SK-N-SH treated with all-trans-retinoic acid at 6 μM for 48 hours (cell line): ENCODE measurements at regions not wholly inside any gene's neighbourhood (a gene's known extent, or its start where the extent isn't known, plus 50 kb on each side); places are given as distances from the start of the nearest gene placed in this dataset.

Experiments used
- ESRRG ChIP-seq: fragments of 250-450 bp; sonication (Bioruptor Pico); IDR thresholded peaks from 2 replicates; pipeline ENCODE4 v1.6.1; 2021; ENCODE audit warnings: mild to moderate bottlenecking
- GLIS3 ChIP-seq: fragments of 250-450 bp; sonication (Bioruptor Pico); IDR thresholded peaks from 2 replicates; pipeline ENCODE4 v1.5.0; 2020; ENCODE audit warnings: mild to moderate bottlenecking, moderate library complexity
- PATZ1 ChIP-seq: fragments of 250-450 bp; sonication (Bioruptor Pico); IDR thresholded peaks from 2 replicates; pipeline ENCODE4 v1.8.0; 2020; ENCODE audit warnings: mild to moderate bottlenecking, moderate library complexity, borderline replicate concordance
- TF ChIP-seq, protein P1 (sequence below): fragments of 250-450 bp; sonication (Bioruptor Pico); IDR thresholded peaks from 2 replicates; pipeline ENCODE4 v1.5.1; 2021; ENCODE audit warnings: mild to moderate bottlenecking, moderate library complexity

DNA sequence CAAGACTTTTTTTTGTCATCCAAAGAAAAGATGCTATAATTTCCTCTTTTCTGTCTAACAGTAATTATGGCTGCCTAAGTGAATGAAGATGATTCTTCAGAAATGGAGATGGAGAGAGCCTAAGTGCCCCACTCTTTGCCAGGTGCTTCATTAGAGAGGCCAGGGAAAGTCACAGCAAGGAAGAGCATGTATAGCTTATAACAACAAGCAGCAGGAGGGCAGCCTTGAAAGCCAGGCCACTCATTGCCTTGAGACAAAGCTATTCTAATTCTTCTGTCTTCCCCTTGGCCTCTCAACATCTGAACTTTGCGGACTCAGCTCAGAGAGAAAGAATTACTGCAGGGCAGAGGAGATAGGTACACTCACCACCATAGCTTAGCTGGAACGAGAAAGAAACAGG is 112.0 kb upstream of the ZNF366 start:
- TF ChIP-seq PATZ1 (no peak), GLIS3 (no peak), ESRRG (no peak)
- TF ChIP-seq, protein P1, sequence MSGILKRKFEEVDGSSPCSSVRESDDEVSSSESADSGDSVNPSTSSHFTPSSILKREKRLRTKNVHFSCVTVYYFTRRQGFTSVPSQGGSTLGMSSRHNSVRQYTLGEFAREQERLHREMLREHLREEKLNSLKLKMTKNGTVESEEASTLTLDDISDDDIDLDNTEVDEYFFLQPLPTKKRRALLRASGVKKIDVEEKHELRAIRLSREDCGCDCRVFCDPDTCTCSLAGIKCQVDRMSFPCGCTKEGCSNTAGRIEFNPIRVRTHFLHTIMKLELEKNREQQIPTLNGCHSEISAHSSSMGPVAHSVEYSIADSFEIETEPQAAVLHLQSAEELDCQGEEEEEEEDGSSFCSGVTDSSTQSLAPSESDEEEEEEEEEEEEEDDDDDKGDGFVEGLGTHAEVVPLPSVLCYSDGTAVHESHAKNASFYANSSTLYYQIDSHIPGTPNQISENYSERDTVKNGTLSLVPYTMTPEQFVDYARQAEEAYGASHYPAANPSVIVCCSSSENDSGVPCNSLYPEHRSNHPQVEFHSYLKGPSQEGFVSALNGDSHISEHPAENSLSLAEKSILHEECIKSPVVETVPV (CRISPR knock-in tag), result no peak
